Adrenal gland (tissue), 5 donors: ENCODE measurements at regions not wholly inside any gene's neighbourhood (a gene's known extent, or its start where the extent isn't known, plus 50 kb on each side); places are given as distances from the start of the nearest gene placed in this dataset.

Experiments
- POLR2A ChIP-seq, 2 donors: fragments of 450-650 bp; IDR thresholded peaks; one replicate each; pipeline ENCODE4 v1.6.1; 2017; ENCODE audit warnings: antibody characterized with exemption in 2 of 2, mild to moderate bottlenecking in 2 of 2, moderate library complexity in 1 of 2
- TF ChIP-seq, protein P1 (sequence below), 6 experiments: fragments of 450-650 bp in 4 of 6; fragments of 200-600 bp in 2 of 6; sonication (generic) in 1 of 6; IDR thresholded peaks; 1 replicate in 5 of 6; 2 replicates in 1 of 6; pipeline versions ENCODE4 v1.5.1 to v1.8.0; 2016 to 2021; ENCODE audit warnings: antibody characterized with exemption in 6 of 6, mild to moderate bottlenecking in 2 of 6, moderate library complexity in 1 of 6
- donor health status: DM: no; HTN: no; CAD: no.

- TF ChIP-seq, protein P1, sequence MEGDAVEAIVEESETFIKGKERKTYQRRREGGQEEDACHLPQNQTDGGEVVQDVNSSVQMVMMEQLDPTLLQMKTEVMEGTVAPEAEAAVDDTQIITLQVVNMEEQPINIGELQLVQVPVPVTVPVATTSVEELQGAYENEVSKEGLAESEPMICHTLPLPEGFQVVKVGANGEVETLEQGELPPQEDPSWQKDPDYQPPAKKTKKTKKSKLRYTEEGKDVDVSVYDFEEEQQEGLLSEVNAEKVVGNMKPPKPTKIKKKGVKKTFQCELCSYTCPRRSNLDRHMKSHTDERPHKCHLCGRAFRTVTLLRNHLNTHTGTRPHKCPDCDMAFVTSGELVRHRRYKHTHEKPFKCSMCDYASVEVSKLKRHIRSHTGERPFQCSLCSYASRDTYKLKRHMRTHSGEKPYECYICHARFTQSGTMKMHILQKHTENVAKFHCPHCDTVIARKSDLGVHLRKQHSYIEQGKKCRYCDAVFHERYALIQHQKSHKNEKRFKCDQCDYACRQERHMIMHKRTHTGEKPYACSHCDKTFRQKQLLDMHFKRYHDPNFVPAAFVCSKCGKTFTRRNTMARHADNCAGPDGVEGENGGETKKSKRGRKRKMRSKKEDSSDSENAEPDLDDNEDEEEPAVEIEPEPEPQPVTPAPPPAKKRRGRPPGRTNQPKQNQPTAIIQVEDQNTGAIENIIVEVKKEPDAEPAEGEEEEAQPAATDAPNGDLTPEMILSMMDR (IDR thresholded peaks at IDR 0.05), result no peak
- no peak for TF ChIP-seq POLR2A (IDR thresholded peaks at IDR 0.05)
These were observed 1594.0 kb upstream of the GOT2 start for GRCh38 chr16:60328152-60328551.
